ENCODE measurements at regions not wholly inside any gene's neighbourhood (a gene's known extent, or its start where the extent isn't known, plus 50 kb on each side); places are given as distances from the start of the nearest gene placed in this dataset.

DNA sequence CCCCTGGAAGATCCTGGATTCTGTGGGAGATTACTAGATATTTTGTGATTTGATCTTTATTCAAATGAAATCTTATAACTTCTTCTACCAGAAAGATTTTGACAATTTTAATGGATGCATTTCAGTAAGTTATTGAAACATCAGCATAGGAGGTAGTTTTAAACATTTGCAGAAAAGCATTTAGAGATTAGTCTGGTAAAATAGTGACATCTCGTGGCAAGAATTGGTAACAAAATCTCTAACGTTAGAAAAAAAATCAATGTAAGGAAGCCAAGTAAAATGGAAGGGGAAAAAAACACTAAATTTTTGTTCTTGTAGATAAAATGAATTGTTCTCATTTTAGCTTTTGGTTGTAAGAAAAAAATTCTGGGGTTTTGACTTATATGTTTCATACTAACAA is 73.3 kb downstream of the TASL start:
- peak; percentile 96 for FAIRE-seq

DNA sequence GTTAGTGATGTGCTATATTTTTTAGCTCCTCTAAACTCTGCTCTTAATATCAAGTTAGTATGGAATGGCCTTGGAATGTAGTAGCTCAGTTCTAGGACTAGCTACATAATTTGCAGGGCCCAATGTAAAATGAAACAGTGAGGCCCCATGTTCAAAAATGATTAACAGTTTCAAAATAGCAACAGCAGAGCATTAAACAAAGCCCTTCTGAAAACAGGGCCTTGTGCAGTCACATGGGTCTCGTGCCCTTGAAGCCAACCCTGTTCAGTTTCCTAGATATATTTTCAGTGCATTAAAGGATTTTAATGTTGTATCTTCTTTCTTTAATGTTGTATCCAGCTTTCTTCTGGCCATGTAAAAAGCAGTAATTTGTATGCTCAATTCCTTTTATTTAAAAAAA is 82.1 kb downstream of the TASL start:
- no peak for FAIRE-seq

DNA sequence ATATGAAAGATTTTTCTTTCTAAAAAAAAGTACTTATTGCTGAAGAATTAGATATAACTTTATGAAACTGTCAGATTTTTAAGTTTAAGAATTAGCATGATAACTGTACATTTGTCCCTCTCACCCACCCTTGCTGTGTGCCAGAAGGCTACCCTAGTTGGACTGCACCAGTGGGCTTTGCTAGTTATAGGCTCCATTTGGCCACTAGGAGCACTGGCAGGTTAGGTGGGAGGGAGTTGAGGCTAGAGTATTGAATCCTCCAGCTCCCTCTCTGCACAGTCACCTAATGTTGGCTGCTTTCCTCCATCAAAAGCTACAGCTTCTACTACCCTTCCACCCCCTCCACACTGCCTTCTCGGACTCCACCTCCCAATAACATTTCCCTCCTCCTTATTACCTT is 84.2 kb downstream of the TASL start:
- FAIRE-seq: no peak

DNA sequence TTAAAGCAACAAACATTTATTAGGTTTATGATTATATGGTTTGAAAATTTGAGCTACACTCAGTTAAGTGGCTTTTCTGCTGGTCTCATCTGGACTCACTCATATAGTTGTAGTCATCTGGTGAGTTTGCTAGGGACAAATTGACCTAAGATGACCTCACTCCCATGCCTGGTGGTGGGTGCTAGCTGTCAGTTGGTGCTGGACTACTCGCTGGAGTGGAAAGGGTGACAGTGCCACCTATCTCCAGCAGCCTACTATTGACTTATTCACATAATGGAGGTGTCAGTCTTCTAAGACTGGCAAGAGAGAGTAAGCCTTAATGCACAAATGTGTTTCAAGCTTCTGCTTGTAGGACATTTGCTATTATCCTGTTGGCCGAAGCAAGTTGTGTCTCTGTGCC is 88.2 kb downstream of the TASL start:
- no peak for FAIRE-seq

DNA sequence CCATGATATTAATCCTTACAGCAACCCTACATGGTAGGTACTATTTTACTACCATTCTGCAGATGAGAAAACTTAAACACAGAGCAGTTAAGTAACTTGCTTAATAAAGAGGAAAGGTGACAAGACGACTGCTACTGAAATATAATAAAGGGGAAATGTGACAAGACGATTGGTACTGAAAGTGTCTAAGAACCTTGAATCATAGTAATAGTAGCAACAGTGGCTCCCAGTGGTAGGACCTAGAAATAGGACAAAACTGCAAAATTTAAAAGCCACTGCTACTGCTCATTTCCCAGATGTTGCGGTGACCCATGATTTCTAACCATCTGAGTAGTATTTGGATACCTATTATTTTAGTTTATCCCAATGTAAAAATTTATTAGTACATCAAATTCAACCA is 89.5 kb downstream of the TASL start:
- no peak for FAIRE-seq

DNA sequence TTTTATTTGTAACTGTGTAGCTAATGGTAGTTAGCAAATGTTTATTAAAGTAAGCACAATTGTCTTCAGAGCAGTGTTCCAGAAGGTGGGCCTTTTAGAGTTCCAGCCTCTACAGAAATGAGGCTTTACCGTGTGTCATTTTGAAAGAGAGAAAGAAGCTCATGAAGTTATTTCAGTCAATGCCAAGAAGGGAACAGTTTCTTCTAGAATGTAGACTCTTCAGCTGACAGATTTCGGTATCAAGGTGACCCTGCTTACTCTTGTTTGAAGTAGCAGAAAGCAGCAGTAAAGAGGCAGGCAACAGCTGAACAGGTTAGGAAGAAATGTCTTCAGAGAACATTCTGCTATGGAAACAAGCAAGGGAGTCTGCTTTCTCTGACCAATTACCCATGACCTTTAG is 93.6 kb downstream of the TASL start:
- no peak for FAIRE-seq

DNA sequence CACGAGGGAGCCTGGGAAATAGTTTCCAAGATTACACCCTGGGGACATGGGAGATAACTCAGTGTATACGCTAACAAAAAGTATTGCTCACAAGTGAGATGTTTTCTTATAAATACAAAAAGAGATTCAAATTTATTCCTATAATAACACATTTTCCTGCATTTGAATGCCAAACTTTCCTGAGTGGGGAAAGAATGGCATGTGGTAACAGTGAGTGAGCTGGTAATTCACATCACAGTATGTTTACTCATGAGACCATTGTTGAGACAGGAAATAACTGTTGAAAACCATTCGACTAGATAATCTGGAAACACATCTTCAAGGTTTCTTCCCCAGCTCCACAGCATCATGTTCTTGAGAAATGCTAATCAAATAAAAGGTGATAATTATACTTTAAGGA is 109.1 kb downstream of the TASL start:
- FAIRE-seq: no peak

All from G401.6 (cell line).